OCI-LY7 (cell line): ENCODE measurements at regions not wholly inside any gene's neighbourhood (a gene's known extent, or its start where the extent isn't known, plus 50 kb on each side); places are given as distances from the start of the nearest gene placed in this dataset.

Experiments used
- BruUV-seq: library from RNA; stranded (reverse); fragments of 400-500 nt; replicated peaks from 2 replicates; lab custom pipeline; 2021; lab: Mats Ljungman, UMichigan
- CTCF ChIA-PET: fragments of 300-600 bp; sonication (Branson Sonifier 250); formaldehyde crosslinking; loops from one replicate; lab custom pipeline; 2022; ENCODE audit warnings: antibody characterized with exemption; ENCODE audit not compliant: unreplicated experiment; lab: Charles Lee
- POLR2A ChIA-PET: fragments of 300-600 bp; sonication (Branson Sonifier 250); formaldehyde crosslinking; loops from one replicate; lab custom pipeline; 2022; ENCODE audit warnings: antibody characterized with exemption; lab: Charles Lee
- DNase-seq: peaks from one replicate; pipeline ENCODE4 v3.0.0-alpha.2; 2015; ENCODE audit warnings: low spot score
- H2AFZ ChIP-seq: fragments of 200-600 bp; sonication (generic), shearing (Covaris generic); 2 replicates; pipeline ENCODE4 v1.6.1; 2014; ENCODE audit warnings: mild to moderate bottlenecking, antibody characterized with exemption, low read length, moderate library complexity
- H3K27ac ChIP-seq: fragments of 200-600 bp; sonication (generic); 2 replicates; pipeline ENCODE4 v1.5.1; 2014; ENCODE audit warnings: mixed run types, low read depth, mild to moderate bottlenecking, moderate library complexity, low read length, inconsistent platforms; ENCODE audit not compliant: poor library complexity, severe bottlenecking
- H3K36me3 ChIP-seq: fragments of 200-600 bp; sonication (generic); 2 replicates; pipeline ENCODE4 v1.6.1; 2014; ENCODE audit warnings: mild to moderate bottlenecking, antibody characterized with exemption, low read length, moderate library complexity, mixed read lengths; ENCODE audit not compliant: insufficient read depth
- H3K4me1 ChIP-seq: fragments of 200-600 bp; sonication (generic); 2 replicates; pipeline ENCODE4 v1.5.1; 2014; ENCODE audit warnings: mild to moderate bottlenecking, low read length; ENCODE audit not compliant: insufficient read depth, poor library complexity, severe bottlenecking
- H3K4me2 ChIP-seq: fragments of 200-600 bp; sonication (generic); 2 replicates; pipeline ENCODE4 v1.6.1; 2014; ENCODE audit warnings: mild to moderate bottlenecking, low read length
- H3K4me3 ChIP-seq: fragments of 200-600 bp; sonication (generic); 2 replicates; pipeline ENCODE4 v1.5.1; 2014; ENCODE audit warnings: mild to moderate bottlenecking, low read depth, low read length; ENCODE audit not compliant: poor library complexity, severe bottlenecking
- H3K79me2 ChIP-seq: fragments of 200-600 bp; sonication (generic); 2 replicates; pipeline ENCODE4 v1.6.1; 2016; ENCODE audit warnings: low read depth, mild to moderate bottlenecking, low read length, moderate library complexity, mixed read lengths; ENCODE audit not compliant: insufficient read depth
- H3K9me2 ChIP-seq: fragments of 200-600 bp; sonication (generic); 2 replicates; pipeline ENCODE4 v1.6.1; 2016; ENCODE audit warnings: mild to moderate bottlenecking, low read length, mixed read lengths; ENCODE audit not compliant: insufficient read depth
- H3K9me3 ChIP-seq: fragments of 200-600 bp; sonication (generic); 2 replicates; pipeline ENCODE4 v1.6.1; 2014; ENCODE audit warnings: mild to moderate bottlenecking, mixed run types, low read length, mixed read lengths
- H4K20me1 ChIP-seq: fragments of 200-600 bp; sonication (generic); 2 replicates; pipeline ENCODE4 v1.6.1; 2014; ENCODE audit warnings: mild to moderate bottlenecking, antibody characterized with exemption, low read length, moderate library complexity, mixed read lengths; ENCODE audit not compliant: insufficient read depth
- CTCF ChIP-seq: fragments of 200-600 bp; sonication (generic); conservative IDR thresholded peaks from 2 replicates; pipeline ENCODE4 v1.5.1; 2014; ENCODE audit warnings: mild to moderate bottlenecking, antibody characterized with exemption, low read length, moderate library complexity, mixed read lengths
- EZH2phosphoT487 ChIP-seq: fragments of 200-600 bp; sonication (generic); IDR thresholded peaks from 2 replicates; pipeline ENCODE4 v1.6.1; 2018; ENCODE audit warnings: low read depth, borderline replicate concordance, mild to moderate bottlenecking, mixed run types, antibody characterized with exemption, low read length, moderate library complexity, mixed read lengths
- intact Hi-C: fragments of 100-400 bp; cut with micrococcal nuclease; formaldehyde crosslinking; loops from one replicate; pipeline ENCODE4 v1.10.0; 2022; ENCODE audit not compliant: unreplicated experiment

GRCh38 chr2:120624738-120625446, 110.8 kb upstream of the GLI2 start:
- intact Hi-C loops: no loop called here
- Histone ChIP-seq H4K20me1 (no peaks in the 10 kb centered on the region), H3K27ac (no peak overlapping the region), H3K9me3 (no peaks in the 10 kb centered on the region), H3K79me2 (no peaks in the 10 kb centered on the region), H3K9me2 (no peaks in the 10 kb centered on the region), H3K4me3 (no peak overlapping the region), H2AFZ (no peak overlapping the region), H3K4me1 (no peaks in the 10 kb centered on the region), H3K4me2 (no peak overlapping the region), H3K36me3 (no peaks in the 10 kb centered on the region)
- ChIA-PET POLR2A (interaction anchor here (0.5 kb wide), 1 partner anchor 50 kb away, joined by 3 read pairs; no protein-coding TSS in a partner anchor), CTCF (no interaction called here)
- DNase-seq: no peak
- BruUV-seq: no TSS peak
- no peak for TF ChIP-seq EZH2phosphoT487
- no peak for TF ChIP-seq CTCF

GRCh38 chr2:120625865-120626560, 109.7 kb upstream of the GLI2 start:
- no peaks in the 10 kb centered on the region for H3K79me2 ChIP-seq
- no peaks in the 10 kb centered on the region for H3K9me3 ChIP-seq
- DNase-seq: no peak
- no peaks in the 10 kb centered on the region for H3K9me2 ChIP-seq
- no TSS peak for BruUV-seq
- ChIA-PET POLR2A (interaction anchor here (0.7 kb wide), 1 partner anchor 9 kb away, joined by 3 read pairs; no protein-coding TSS in a partner anchor), CTCF (interaction anchor here (1.0 kb wide), 1 partner anchor 30 kb away, joined by 4 read pairs; no protein-coding TSS in a partner anchor)
- no peak overlapping the region for H2AFZ ChIP-seq
- TF ChIP-seq CTCF (no peak), EZH2phosphoT487 (no peak)
- no peak overlapping the region for H3K4me3 ChIP-seq
- intact Hi-C loops: no loop called here
- H3K4me1 ChIP-seq: no peaks in the 10 kb centered on the region
- H3K36me3 ChIP-seq: no peaks in the 10 kb centered on the region
- H3K27ac ChIP-seq: no peak overlapping the region
- H4K20me1 ChIP-seq: no peaks in the 10 kb centered on the region
- no peak overlapping the region for H3K4me2 ChIP-seq

GRCh38 chr2:120626566-120626965, 109.1 kb upstream of the GLI2 start:
- no peaks in the 10 kb centered on the region for H3K9me2 ChIP-seq
- H3K36me3 ChIP-seq: no peaks in the 10 kb centered on the region
- no peak overlapping the region for H2AFZ ChIP-seq
- CTCF ChIA-PET: interaction anchor here (1.0 kb wide), 1 partner anchor 31 kb away, joined by 4 read pairs; no protein-coding TSS in a partner anchor
- no peaks in the 10 kb centered on the region for H3K9me3 ChIP-seq
- no peaks in the 10 kb centered on the region for H3K4me1 ChIP-seq
- DNase-seq: no peak
- H3K4me3 ChIP-seq: no peak overlapping the region
- H3K27ac ChIP-seq: no peak overlapping the region
- no peak for TF ChIP-seq EZH2phosphoT487
- TF ChIP-seq CTCF: no peak
- H3K4me2 ChIP-seq: no peak overlapping the region
- no TSS peak for BruUV-seq
- POLR2A ChIA-PET: interaction anchor here (0.7 kb wide), 1 partner anchor 8 kb away, joined by 3 read pairs; no protein-coding TSS in a partner anchor
- intact Hi-C loops: no loop called here
- no peaks in the 10 kb centered on the region for H3K79me2 ChIP-seq
- H4K20me1 ChIP-seq: no peaks in the 10 kb centered on the region
